Activated CD4-positive, CD25-positive, alpha-beta regulatory T cell treated with anti-CD3 and anti-CD28 coated beads, Interleukin-2, amount 50 U/mL, for 72 hours (primary cell): ENCODE measurements at regions not wholly inside any gene's neighbourhood (a gene's known extent, or its start where the extent isn't known, plus 50 kb on each side); places are given as distances from the start of the nearest gene placed in this dataset.
"Not testable (repeated sequence)": the region's sequence is repeated elsewhere in the genome, so short reads cannot be mapped to it uniquely, and the experiment has no call there.

ENCODE experiments used
- DNase-seq: peaks from one replicate; pipeline ENCODE4 v3.0.0; 2021

GRCh38 chr1:29396438-29397255, 160.3 kb downstream of the PTPRU start:
- no peak for DNase-seq

- DNase-seq: no peak
Observed at GRCh38 chr1:29395736-29396437, 159.6 kb downstream of the PTPRU start.

GRCh38 chr1:29394521-29395225, 158.4 kb downstream of the PTPRU start:
- DNase-seq: no peak

GRCh38 chr1:29393451-29393826, 157.1 kb downstream of the PTPRU start:
- DNase-seq: no peak

GRCh38 chr1:29392486-29393450, 156.4 kb downstream of the PTPRU start:
- no peak for DNase-seq

- no peak for DNase-seq
Observed at GRCh38 chr1:29392036-29392435, 155.7 kb downstream of the PTPRU start.

- no peak for DNase-seq
Observed at GRCh38 chr1:29391362-29391880, 155.1 kb downstream of the PTPRU start.

- no peak for DNase-seq
Observed at GRCh38 chr1:29390491-29391361, 154.4 kb downstream of the PTPRU start.

- no peak for DNase-seq
Observed at GRCh38 chr1:29390075-29390474, 153.8 kb downstream of the PTPRU start.

GRCh38 chr1:29389533-29390041, 153.3 kb downstream of the PTPRU start:
- no peak for DNase-seq

- no peak for DNase-seq
Observed at GRCh38 chr1:29388884-29389283, 152.6 kb downstream of the PTPRU start.

GRCh38 chr1:29388170-29388569, 151.8 kb downstream of the PTPRU start:
- no peak for DNase-seq

- no peak for DNase-seq
Observed at GRCh38 chr1:29387210-29387609, 150.9 kb downstream of the PTPRU start.

- not testable (repeated sequence) for DNase-seq
Observed at GRCh38 chr1:29386453-29386852, 150.1 kb downstream of the PTPRU start.

- DNase-seq: no peak
Observed at GRCh38 chr1:29385966-29386365, 149.6 kb downstream of the PTPRU start.

- no peak for DNase-seq
Observed at GRCh38 chr1:29384496-29385015, 148.2 kb downstream of the PTPRU start.

GRCh38 chr1:29383746-29384371, 147.5 kb downstream of the PTPRU start:
- no peak for DNase-seq

GRCh38 chr1:29382851-29383745, 146.8 kb downstream of the PTPRU start:
- DNase-seq: no peak

- no peak for DNase-seq
Observed at GRCh38 chr1:29381426-29381825, 145.1 kb downstream of the PTPRU start.
